Osteocyte (in vitro differentiated cells): ENCODE measurements at regions not wholly inside any gene's neighbourhood (a gene's known extent, or its start where the extent isn't known, plus 50 kb on each side); places are given as distances from the start of the nearest gene placed in this dataset.

Source experiments
- DNase-seq: peaks from one replicate; pipeline ENCODE4 v3.0.0; 2021; ENCODE audit warnings: mixed read lengths; ENCODE audit not compliant: unreplicated experiment; ENCODE audit errors: extremely low spot score
- H3K27ac Mint-ChIP-seq: one replicate; pipeline ENCODE4 v1.8.0; 2021; ENCODE audit warnings: mild to moderate bottlenecking, mixed read lengths; ENCODE audit not compliant: unreplicated experiment
- H3K27me3 Mint-ChIP-seq: one replicate; pipeline ENCODE4 v1.8.0; 2021; ENCODE audit warnings: mixed read lengths; ENCODE audit not compliant: unreplicated experiment
- H3K36me3 Mint-ChIP-seq: one replicate; pipeline ENCODE4 v1.8.0; 2021; ENCODE audit warnings: mixed read lengths; ENCODE audit not compliant: unreplicated experiment
- H3K4me1 Mint-ChIP-seq: one replicate; pipeline ENCODE4 v1.8.0; 2021; ENCODE audit warnings: mixed read lengths; ENCODE audit not compliant: unreplicated experiment
- H3K4me3 Mint-ChIP-seq: one replicate; pipeline ENCODE4 v1.8.0; 2021; ENCODE audit warnings: mild to moderate bottlenecking, moderate library complexity, mixed read lengths; ENCODE audit not compliant: unreplicated experiment
- H3K9me3 Mint-ChIP-seq: one replicate; pipeline ENCODE4 v1.8.0; 2021; ENCODE audit warnings: mixed read lengths; ENCODE audit not compliant: unreplicated experiment
- CTCF ChIP-seq: fragments of 200-600 bp; sonication (generic); IDR thresholded peaks from 2 replicates; pipeline ENCODE4 v1.5.0; 2021; ENCODE audit warnings: antibody characterized with exemption, mild to moderate bottlenecking, moderate library complexity

GRCh38 chr1:55272994-55273393 lies 57.8 kb upstream of the USP24 start:
- no peaks in the 10 kb centered on the region for H3K27me3 Mint-ChIP-seq
- peaks cover 12% of the 10 kb centered on the region for H3K9me3 Mint-ChIP-seq
- no peak overlapping the region for H3K27ac Mint-ChIP-seq
- no peak for TF ChIP-seq CTCF
- no peak overlapping the region for H3K4me3 Mint-ChIP-seq
- DNase-seq: no peak
- H3K4me1 Mint-ChIP-seq: peaks cover 27% of the 10 kb centered on the region
- peaks cover 3% of the 10 kb centered on the region for H3K36me3 Mint-ChIP-seq
